Trophoblast cell (in vitro differentiated cells and primary cell): ENCODE measurements at regions not wholly inside any gene's neighbourhood (a gene's known extent, or its start where the extent isn't known, plus 50 kb on each side); places are given as distances from the start of the nearest gene placed in this dataset.

Experiments
- DNase-seq, 2 donors: peaks; one replicate each; pipeline ENCODE4 v3.0.0-alpha.2; 2016
- H2AFZ ChIP-seq: 2 replicates; pipeline ENCODE4 v1.6.1; 2013; ENCODE audit warnings: low read length, moderate library complexity, mild to moderate bottlenecking; ENCODE audit not compliant: insufficient read depth, poor library complexity
- H2AK5ac ChIP-seq: 2 replicates; pipeline ENCODE4 v1.6.1; 2013; ENCODE audit warnings: mild to moderate bottlenecking, low read length
- H2BK120ac ChIP-seq: 2 replicates; pipeline ENCODE4 v1.6.1; 2013; ENCODE audit warnings: low read length, mild to moderate bottlenecking, moderate library complexity; ENCODE audit not compliant: insufficient read depth, poor library complexity
- H2BK12ac ChIP-seq: 2 replicates; pipeline ENCODE4 v1.6.1; 2013; ENCODE audit warnings: mild to moderate bottlenecking, low read length, moderate library complexity
- H2BK5ac ChIP-seq: 2 replicates; pipeline ENCODE4 v1.6.1; 2013; ENCODE audit warnings: low read length, low read depth, moderate library complexity, mild to moderate bottlenecking; ENCODE audit not compliant: poor library complexity
- H3K14ac ChIP-seq: 2 replicates; pipeline ENCODE4 v1.6.1; 2013; ENCODE audit warnings: mild to moderate bottlenecking, low read length
- H3K18ac ChIP-seq: 2 replicates; pipeline ENCODE4 v1.6.1; 2013; ENCODE audit warnings: mild to moderate bottlenecking, low read length
- H3K23ac ChIP-seq: 2 replicates; pipeline ENCODE4 v1.6.1; 2013; ENCODE audit warnings: low read length
- H3K27ac ChIP-seq: 2 replicates; pipeline ENCODE4 v1.5.1; 2013; ENCODE audit warnings: low read depth, mild to moderate bottlenecking, inconsistent platforms, low read length, moderate library complexity
- H3K27me3 ChIP-seq: 2 replicates; pipeline ENCODE4 v1.6.1; 2013; ENCODE audit warnings: inconsistent platforms, mild to moderate bottlenecking, low read length, moderate library complexity; ENCODE audit not compliant: insufficient read depth
- H3K36me3 ChIP-seq, 2 experiments: 1 replicate in 1 of 2; 2 replicates in 1 of 2; pipeline ENCODE4 v1.6.1; 2013; ENCODE audit warnings: low read length in 2 of 2, mild to moderate bottlenecking in 2 of 2, moderate library complexity in 1 of 2; ENCODE audit not compliant: insufficient read depth in 2 of 2, control insufficient read depth in 1 of 2
- H3K4ac ChIP-seq: 2 replicates; pipeline ENCODE4 v1.6.1; 2013; ENCODE audit warnings: low read depth, mild to moderate bottlenecking, low read length, moderate library complexity
- H3K4me1 ChIP-seq, 2 experiments: 1 replicate in 1 of 2; 2 replicates in 1 of 2; pipeline ENCODE4 v1.6.1; 2013; ENCODE audit warnings: low read length in 2 of 2, mild to moderate bottlenecking in 2 of 2, moderate library complexity in 1 of 2; ENCODE audit not compliant: insufficient read depth in 2 of 2, control insufficient read depth in 1 of 2
- H3K4me2 ChIP-seq: 2 replicates; pipeline ENCODE4 v1.6.1; 2013; ENCODE audit warnings: inconsistent platforms, mild to moderate bottlenecking, low read length, moderate library complexity
- H3K4me3 ChIP-seq: 2 replicates; pipeline ENCODE4 v1.5.1; 2013; ENCODE audit warnings: mild to moderate bottlenecking, low read depth, low read length, inconsistent platforms
- H3K79me1 ChIP-seq: one replicate; pipeline ENCODE4 v1.6.1; 2013; ENCODE audit warnings: low read length
- H3K79me2 ChIP-seq: 2 replicates; pipeline ENCODE4 v1.6.1; 2013; ENCODE audit warnings: low read length, mild to moderate bottlenecking; ENCODE audit not compliant: control insufficient read depth, insufficient read depth, poor library complexity
- H3K9ac ChIP-seq: 2 replicates; pipeline ENCODE4 v1.6.1; 2013; ENCODE audit warnings: mild to moderate bottlenecking, low read length
- H3K9me3 ChIP-seq: 2 replicates; pipeline ENCODE4 v1.6.1; 2013; ENCODE audit warnings: low read depth, mild to moderate bottlenecking, control low read depth, inconsistent platforms, low read length; ENCODE audit not compliant: insufficient read depth
- H4K12ac ChIP-seq: 2 replicates; pipeline ENCODE4 v1.6.1; 2013; ENCODE audit warnings: low read depth, mild to moderate bottlenecking, low read length, moderate library complexity
- H4K8ac ChIP-seq: 2 replicates; pipeline ENCODE4 v1.6.1; 2013; ENCODE audit warnings: low read depth, mild to moderate bottlenecking, low read length, moderate library complexity
- H4K91ac ChIP-seq: one replicate; pipeline ENCODE4 v1.6.1; 2013; ENCODE audit warnings: low read depth, mild to moderate bottlenecking, low read length, moderate library complexity
- WGBS: extraction: QIAGEN DNeasy Blood & Tissue Kit; methylation state at CpG from one replicate; pipeline ENCODE4 v1.1.7; 2013; ENCODE audit warnings: missing lambda C conversion rate; ENCODE audit not compliant: insufficient read length, insufficient coverage; ENCODE audit errors: extremely low coverage; 5-methylcytosine and 5-hydroxymethylcytosine counted together

- Histone ChIP-seq H3K27ac (no peak overlapping the region), H3K9ac (no peak overlapping the region), H4K91ac (no peak overlapping the region), H2BK5ac (no peak overlapping the region), H2BK120ac (no peak overlapping the region), H3K14ac (no peak overlapping the region), H3K79me2 (no peaks in the 10 kb centered on the region), H3K4ac (no peak overlapping the region), H4K12ac (no peak overlapping the region), H4K8ac (no peak overlapping the region), H3K23ac (no peak overlapping the region), H3K4me2 (no peak overlapping the region), H2AK5ac (no peak overlapping the region), H3K4me3 (no peak overlapping the region), H3K36me3 (no peaks in the 10 kb centered on the region), H3K27me3 (no peaks in the 10 kb centered on the region), H2AFZ (no peak overlapping the region), H3K18ac (no peak overlapping the region), H3K4me1 (peaks cover 0 to 2% of the 10 kb centered on the region in 2 experiments), H3K9me3 (no peaks in the 10 kb centered on the region), H3K79me1 (no peaks in the 10 kb centered on the region), H2BK12ac (no peak overlapping the region)
- WGBS, result no CpG with 5 or more reads among the region's 4 CpGs
- no peak for DNase-seq
These were observed 144.1 kb upstream of the SLC10A2 start for GRCh38 chr13:103210348-103210747.

- Histone ChIP-seq H3K4ac (no peak overlapping the region), H4K8ac (no peak overlapping the region), H3K27me3 (no peaks in the 10 kb centered on the region), H3K27ac (no peak overlapping the region), H2BK120ac (no peak overlapping the region), H2AK5ac (no peak overlapping the region), H3K4me2 (no peak overlapping the region), H4K91ac (no peak overlapping the region), H3K14ac (no peak overlapping the region), H4K12ac (no peak overlapping the region), H3K79me1 (no peaks in the 10 kb centered on the region), H3K18ac (no peak overlapping the region), H3K36me3 (no peaks in the 10 kb centered on the region), H2AFZ (no peak overlapping the region), H3K4me3 (no peak overlapping the region), H3K23ac (no peak overlapping the region), H2BK5ac (no peak overlapping the region), H2BK12ac (no peak overlapping the region), H3K4me1 (no peaks in the 10 kb centered on the region), H3K9ac (no peak overlapping the region), H3K9me3 (no peaks in the 10 kb centered on the region), H3K79me2 (no peaks in the 10 kb centered on the region)
- no peak for DNase-seq
These were observed 137.6 kb upstream of the SLC10A2 start for GRCh38 chr13:103203735-103204330.

GRCh38 chr13:103200118-103200885 is 134.1 kb upstream of the SLC10A2 start:
- Histone ChIP-seq H3K23ac (no peak overlapping the region), H3K4me3 (no peak overlapping the region), H3K79me2 (no peaks in the 10 kb centered on the region), H3K79me1 (no peaks in the 10 kb centered on the region), H3K36me3 (no peaks in the 10 kb centered on the region), H4K8ac (no peak overlapping the region), H2BK5ac (no peak overlapping the region), H3K4me2 (no peak overlapping the region), H3K14ac (no peak overlapping the region), H4K12ac (no peak overlapping the region), H2AK5ac (no peak overlapping the region), H3K27me3 (no peaks in the 10 kb centered on the region), H3K4me1 (no peaks in the 10 kb centered on the region), H3K18ac (no peak overlapping the region), H3K9ac (no peak overlapping the region), H2BK12ac (no peak overlapping the region), H3K9me3 (no peaks in the 10 kb centered on the region), H2AFZ (no peak overlapping the region), H4K91ac (no peak overlapping the region), H3K4ac (no peak overlapping the region), H2BK120ac (no peak overlapping the region), H3K27ac (no peak overlapping the region)
- WGBS, result no CpG with 5 or more reads among the region's 1 CpG
- DNase-seq, result no peak

GRCh38 chr13:103199380-103200088 is 133.3 kb upstream of the SLC10A2 start:
- Histone ChIP-seq H3K9me3 (no peaks in the 10 kb centered on the region), H3K14ac (no peak overlapping the region), H4K91ac (no peak overlapping the region), H3K4ac (no peak overlapping the region), H3K79me2 (no peaks in the 10 kb centered on the region), H3K18ac (no peak overlapping the region), H3K27me3 (no peaks in the 10 kb centered on the region), H3K23ac (no peak overlapping the region), H2AFZ (no peak overlapping the region), H3K4me2 (no peak overlapping the region), H2BK120ac (no peak overlapping the region), H3K4me1 (no peaks in the 10 kb centered on the region), H3K9ac (no peak overlapping the region), H3K36me3 (no peaks in the 10 kb centered on the region), H3K79me1 (no peaks in the 10 kb centered on the region), H3K27ac (no peak overlapping the region), H4K12ac (no peak overlapping the region), H2BK5ac (no peak overlapping the region), H2BK12ac (no peak overlapping the region), H4K8ac (no peak overlapping the region), H2AK5ac (no peak overlapping the region), H3K4me3 (no peak overlapping the region)
- no peak for DNase-seq
- WGBS, result no CpG with 5 or more reads among the region's 3 CpGs
